ENCODE measurements at regions not wholly inside any gene's neighbourhood (a gene's known extent, or its start where the extent isn't known, plus 50 kb on each side); places are given as distances from the start of the nearest gene placed in this dataset.

DNA sequence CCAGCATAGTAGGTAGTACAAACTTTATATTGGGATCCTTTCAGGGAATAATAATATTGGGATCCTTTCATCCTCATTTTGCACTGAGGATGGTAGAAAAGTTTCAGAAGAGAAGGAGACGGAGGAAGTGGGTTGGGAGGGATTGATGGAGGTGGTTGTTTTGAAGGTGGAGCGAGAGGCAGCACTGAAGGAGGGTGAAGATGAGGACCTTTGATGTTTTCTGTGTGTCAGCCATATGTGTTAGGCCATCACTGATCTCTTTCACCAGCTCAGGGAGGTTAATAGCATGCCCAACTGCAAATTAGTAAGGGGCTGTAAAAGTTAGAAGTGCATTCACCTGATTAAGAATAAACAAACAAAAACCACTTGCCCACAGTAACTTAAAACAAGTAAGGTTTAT, 275.5 kb upstream of the B3GAT1 start:
- DNase-seq (ENCODE audit: low read depth): no peak

DNA sequence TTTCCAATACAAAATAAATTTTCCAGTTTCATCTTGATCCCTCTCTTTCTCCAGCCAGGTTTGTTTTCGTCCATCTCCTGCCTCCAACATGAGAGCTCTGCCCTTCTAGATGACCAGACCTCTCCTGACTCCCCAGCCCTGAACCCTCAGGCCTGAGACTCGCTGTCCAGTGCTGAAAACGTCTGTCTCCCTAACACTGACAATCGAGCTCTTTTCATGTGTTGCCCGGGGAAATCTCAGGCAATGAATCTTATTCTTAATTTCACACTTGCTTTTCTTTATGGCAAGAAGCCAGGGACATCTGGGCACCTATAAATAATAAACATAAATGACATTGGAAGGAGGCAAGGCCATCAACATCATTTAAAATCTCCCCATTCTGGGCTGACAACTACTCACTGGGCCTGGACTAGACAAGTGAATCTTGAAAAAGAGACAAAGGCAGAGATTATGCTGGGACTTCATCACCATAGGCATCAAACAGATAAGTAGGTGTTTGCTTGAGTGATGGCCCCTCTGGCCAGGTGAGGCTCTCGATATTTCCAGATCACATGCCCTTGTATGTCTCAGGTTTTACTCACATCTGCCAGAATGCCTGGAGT, 274.5 kb upstream of the B3GAT1 start:
- DNase-seq (ENCODE audit: low read depth): no peak

DNA sequence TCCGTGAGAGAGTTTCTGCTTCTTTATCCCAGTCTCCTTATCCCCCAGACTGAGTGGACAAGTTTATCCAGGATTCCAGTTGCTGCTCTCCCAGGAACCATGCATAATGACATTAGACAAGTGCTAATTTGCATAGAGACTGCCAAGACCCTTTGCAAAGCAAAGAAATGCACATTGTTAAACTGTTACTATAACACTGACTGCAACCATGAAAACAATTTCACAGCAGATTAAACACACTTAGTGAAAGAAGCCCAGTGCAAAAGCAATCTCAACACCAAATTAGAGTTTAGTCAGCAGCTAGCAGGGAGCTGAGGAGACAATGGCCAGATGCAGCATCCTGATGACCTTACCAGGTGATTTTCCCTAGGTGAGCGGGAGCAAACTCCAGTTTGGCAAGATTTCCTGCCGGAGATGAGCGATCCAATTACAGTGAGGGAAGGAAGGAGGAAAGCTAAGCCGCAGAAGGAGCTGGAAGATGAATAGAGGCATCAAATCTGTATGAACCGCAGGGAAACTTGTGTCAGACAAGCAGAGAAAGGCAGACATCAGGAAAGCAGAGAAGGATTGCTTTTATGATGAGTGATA, 273.8 kb upstream of the B3GAT1 start:
- no peak for DNase-seq (ENCODE audit: low read depth)

DNA sequence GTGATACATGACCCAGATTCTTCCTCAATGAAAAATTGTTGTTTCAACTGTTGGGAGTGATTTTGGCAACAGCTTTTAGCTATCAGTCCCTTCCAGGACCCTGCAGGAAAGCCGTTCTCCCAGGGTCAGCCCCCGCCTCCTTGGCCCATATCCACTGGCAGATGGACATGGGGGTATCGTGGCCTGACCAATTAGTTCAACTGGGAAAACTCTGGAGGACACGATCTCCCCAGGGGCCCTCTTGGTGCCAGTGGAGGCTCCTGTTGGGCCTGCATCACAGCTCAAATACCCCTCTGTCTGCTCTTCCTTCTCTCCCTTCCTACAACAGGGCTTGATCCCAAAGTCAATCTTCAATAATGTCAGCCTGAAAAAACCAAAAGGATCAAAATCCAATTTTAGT, 272.5 kb upstream of the B3GAT1 start:
- DNase-seq (ENCODE audit: low read depth): no peak

DNA sequence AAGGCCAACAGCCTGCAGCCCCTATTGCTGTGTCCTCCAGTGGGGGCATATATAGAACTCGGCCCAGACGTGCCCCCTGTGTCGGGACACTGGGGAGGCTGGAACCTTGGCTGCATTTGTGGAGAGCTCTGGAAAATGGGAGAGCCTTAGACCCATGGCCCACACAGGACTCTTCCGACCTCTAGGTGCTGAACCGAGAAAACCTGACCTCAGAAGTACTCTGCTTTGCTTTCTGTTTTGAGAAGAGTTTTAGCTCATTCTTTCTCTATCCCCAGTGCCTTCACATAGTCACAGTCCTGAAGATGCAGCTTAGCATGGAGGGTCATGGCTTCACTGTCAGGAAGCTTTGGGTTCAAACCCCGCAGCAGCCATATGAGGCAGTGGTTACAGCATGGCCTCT, 271.8 kb upstream of the B3GAT1 start:
- DNase-seq (ENCODE audit: low read depth): no peak

DNA sequence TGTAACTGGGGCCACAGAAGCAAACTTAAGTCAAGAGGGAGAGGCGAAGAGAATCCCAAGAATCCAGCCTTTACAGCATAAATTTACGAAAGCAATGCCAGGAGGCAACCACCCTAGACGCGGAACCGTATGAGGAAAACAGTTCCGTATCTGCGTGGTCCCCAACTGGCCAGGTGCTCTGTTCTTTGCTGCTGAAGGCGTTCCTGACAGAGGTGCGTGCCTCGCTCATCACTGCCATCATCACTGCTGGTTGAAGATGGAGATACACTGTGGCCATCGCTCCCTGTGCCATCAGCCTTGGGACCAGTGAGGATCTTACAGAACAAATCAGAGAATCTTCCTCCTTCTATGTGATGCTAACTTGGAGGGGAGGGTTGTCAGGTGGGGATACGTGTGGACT, 270.5 kb upstream of the B3GAT1 start:
- DNase-seq (ENCODE audit: low read depth): no peak

DNA sequence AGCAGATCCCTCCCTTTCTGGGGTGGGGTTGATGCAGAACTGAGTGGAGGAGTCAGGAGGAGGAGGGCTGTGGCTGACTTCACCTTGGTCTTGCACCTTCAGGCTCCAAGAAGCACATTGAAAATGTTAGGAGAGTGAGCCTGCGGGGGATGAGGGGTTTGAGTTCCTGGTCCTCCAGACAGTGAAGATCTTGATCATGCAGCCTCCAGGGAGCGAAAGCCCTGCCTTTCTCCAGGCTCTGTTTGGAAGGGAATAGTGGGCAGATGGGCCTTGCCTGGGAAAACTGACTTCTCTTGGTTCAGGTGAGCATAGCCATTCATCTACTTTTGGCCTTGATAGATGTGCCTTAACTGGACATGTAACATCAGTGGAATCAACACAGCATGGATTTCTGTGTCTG, 267.6 kb upstream of the B3GAT1 start:
- no peak for DNase-seq (ENCODE audit: low read depth)

DNA sequence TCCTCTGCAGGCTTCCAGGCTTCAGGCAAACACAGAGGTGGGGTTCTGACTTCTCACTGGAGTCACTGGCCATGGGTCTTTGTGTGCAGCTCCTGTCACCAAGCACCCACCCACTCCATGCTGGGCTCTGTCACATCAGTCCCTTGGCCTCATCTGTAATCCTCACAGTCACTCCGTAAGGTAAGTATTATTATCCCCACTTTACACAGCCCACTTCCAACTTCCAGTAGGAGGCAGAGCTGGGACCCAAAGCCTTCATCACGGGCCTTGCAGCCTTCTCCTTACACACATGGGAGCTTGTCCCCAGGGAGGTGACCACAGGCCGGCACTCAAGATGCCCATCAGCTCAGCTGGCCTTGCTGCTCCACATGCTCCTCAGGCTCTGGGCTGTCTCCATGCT, 266.7 kb upstream of the B3GAT1 start:
- no peak for DNase-seq (ENCODE audit: low read depth)

DNA sequence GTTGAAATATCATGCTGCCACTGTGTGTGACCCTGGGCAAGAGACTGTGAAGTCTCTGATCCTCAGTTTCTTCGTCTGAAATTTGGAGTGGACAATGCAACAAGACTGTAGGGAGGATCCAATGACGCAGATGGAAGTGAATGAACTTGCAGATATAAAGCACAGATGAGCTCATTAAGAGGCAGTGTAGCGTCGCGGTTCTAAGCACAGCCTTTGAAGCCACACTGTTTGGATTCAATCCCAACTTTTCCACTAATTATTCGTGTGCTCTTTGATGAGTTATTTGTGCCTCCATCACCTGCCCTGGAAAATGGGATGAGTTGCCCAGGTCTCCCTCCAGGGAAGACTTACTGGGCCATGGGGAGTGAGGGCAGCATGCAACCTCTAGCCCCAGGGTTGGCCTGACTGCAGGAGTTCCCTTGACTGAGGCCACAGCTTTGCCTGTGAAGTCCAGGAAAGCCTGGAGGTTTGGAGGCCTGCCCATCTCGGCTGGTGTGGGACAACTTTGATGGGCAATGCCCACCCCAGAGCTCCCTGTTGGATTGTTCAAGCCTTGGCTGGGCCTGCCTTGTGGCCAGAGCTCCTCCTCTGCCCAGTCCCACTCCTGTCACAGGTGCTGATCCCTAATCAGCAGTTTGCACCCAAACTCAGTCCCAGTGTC, 266.0 kb upstream of the B3GAT1 start:
- DNase-seq (ENCODE audit: low read depth): no peak

DNA sequence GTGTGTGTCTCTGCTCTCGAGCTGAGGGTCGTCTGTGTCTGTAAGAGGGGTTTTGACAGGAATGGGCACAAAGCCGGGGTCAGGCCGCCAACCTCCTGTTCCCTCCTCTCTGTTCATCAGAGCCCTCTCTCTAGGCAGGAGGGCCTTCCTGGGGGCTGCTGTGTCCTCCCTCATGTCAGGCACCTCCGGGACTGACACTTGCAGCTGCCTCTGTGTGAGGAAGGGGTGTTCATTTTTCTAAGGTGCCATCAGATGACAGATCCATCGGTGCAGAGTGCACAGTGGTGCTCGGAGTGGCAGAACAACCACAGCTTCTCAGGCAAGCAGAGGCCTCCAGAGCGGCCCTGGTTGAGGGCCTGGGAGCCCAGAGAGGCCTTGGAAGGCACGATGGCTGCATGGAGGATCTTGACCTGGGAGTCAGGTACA, 265.4 kb upstream of the B3GAT1 start:
- DNase-seq (ENCODE audit: low read depth): no peak

DNA sequence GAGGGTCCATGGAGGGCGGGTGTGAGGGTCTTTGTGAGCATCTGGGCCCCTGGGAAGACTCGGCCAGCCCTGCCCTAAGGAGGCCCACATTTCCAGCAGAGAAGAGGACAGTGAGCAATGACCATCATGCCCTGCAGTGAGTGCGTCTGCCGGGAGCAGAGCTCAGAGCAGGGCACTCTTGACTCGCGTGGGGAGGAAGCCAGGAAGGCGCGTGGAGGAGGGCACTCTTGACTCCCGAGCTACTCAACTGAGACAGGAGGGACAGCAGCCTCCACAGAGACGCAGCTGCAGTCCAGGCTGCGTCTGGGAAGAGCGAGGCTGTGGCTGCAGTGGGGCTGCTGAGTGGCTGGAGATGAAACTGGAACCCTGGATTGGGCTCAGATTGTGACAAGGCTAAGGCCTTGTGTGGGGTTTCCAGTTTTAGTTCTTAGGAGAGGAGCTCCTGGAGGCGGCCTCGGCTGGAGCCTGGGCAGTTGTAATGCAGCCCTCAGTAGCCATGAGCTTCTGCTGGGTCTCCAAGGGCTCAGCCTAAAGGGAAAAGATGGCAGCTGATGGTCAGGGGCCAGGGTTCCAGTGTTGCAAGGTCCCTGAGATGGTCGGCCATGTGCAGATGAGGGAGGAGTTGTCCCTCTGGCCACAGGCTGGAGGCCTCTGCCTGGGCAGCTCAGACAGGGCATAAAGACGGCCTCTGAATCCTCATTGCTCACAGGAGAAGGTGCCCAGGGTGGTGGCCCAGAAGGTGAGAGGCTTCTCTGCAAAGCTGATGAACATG, 264.7 kb upstream of the B3GAT1 start:
- no peak for DNase-seq (ENCODE audit: low read depth)

DNA sequence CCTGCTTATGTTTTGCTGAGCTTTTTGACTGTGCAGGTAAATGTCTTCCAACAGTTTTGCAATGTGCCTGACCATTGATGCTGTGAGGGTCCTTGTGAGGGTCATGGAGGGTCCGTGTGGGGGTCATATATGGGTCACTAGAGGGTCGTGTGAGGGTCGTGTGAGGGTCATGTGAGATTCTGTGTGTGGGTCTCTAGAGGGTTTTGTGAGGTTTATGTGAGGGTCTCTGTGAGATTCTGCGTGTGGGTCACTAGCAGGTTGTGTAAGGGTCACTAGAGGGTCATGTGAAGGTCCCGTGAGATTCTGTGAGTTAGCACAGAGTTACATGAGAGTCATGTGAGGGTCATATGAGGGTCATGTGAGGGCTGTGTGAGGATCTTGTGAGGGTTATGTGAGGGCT, 263.9 kb upstream of the B3GAT1 start:
- no peak for DNase-seq (ENCODE audit: low read depth)

DNA sequence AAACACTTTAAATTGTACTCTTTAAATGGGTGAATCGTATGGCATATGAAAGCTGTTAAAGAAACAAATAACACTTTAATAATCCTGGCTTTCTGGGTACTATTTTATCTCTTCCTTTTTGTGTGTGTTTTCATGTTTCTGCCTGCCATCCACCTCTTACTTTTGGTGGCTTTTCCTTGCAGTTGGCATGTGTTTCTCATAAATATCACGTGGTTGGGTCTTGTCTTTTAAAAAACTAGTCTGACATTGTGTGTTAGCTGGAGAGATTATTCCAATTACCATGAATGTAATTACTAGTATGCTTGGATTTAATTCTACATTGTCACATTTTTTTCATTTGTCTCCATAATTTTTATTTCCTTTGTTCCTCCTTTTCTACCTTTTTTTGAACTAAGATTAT, 262.9 kb upstream of the B3GAT1 start:
- no peak for DNase-seq (ENCODE audit: low read depth)

DNA sequence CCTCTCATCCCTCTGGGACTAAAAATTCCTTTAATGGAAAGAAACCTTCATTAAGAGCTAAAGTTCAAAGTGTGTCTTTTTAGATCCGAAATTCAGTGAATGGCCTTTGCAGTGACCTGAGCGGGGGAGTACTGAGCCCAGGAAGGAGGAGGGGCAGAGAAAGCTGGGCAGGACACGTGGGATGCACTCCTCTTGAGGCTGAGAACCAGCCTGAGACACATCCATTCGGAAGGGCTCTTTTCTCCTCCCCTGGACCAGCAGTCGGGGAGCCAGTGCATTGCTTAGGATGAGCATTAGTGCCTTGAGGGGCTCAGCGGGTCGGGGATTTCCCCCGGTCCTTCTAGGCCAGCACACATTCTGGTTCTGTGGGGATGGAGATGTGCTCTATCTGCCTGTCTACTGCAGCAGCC, 258.9 kb upstream of the B3GAT1 start:
- no peak for DNase-seq (ENCODE audit: low read depth)

DNA sequence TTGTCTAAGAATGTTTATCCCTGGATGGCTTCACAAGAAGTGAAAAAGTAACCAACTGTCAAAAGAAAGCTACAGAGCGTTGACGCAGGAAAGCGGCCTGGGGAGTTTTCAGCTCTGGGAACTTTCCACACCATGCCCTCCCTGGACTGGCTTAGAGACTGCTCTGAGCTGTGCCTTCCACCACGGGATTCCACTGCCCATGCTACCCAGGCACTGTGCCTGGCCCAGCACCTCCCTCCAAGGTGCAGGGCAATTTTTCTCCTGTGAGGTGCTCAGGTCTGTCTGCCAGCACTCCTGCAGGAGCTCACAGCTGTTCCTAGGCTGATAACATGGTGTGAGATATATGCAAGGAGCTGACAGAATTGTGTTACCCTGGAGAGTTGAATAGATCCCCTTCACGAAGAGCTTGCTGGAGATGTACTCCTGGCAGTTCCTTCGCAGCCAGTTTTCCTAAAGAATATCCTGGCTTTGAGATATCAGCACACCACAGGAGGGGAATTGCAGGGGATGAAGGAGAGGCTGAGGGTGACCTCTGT, 258.3 kb upstream of the B3GAT1 start:
- no peak for DNase-seq (ENCODE audit: low read depth)

DNA sequence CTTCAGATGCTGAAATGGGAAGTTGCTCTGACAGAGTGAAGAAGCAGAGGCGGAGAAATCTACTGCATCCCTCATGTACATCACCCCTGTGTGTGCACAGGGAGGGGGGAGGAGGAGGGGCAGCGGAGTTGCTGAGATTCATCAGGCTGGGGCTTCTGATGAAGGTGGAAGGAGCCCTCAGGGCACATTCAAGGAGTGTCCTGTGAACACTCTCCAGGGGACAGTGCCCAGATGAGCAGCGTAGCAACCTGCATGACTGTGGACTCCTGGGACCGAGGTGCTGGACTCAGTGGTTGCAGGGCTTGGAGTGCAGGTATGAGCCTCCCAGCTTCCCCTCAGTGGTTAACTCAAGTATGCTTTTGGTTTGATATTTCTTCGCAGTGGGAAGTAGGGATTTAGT, 257.8 kb upstream of the B3GAT1 start:
- DNase-seq (ENCODE audit: low read depth): no peak

DNA sequence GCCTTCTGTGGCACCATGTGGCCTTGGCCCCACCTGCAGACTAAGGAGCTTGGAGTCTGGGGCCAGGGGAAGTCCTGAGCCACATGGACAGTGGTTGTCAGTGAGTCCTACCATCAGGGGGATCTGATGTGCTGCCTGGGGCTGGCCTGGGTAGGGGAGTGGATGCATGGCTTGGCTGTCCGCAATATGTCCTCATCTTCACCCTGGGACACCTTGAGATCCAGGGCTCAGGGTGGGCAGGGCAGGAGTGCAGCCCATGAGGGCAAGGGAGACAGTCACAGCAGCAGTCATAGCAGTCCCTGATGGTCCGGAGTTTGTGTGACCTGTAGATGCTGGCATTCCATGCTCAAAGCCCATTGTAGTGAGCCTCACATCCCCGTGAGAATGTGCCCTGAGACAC, 256.8 kb upstream of the B3GAT1 start:
- DNase-seq (ENCODE audit: low read depth): no peak

DNA sequence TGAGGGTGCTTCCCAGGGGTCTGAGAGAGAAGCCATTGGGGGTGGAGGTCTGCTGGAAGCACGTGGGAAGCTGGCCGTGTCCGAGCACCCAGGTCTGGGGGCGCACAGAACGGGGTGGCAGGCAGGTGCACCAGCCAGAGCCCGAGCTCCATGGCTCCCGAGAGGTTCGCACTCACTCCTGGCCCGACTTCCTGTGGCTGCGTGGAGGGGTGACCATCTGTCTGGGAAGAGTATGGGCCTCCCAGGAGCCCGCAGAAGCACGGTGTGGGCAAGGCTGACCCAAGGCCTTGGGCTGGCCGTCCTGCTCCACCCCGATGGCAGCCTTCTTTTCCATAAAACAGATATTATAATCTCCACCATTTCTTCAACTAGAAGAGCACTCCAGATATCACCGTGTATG, 256.0 kb upstream of the B3GAT1 start:
- no peak for DNase-seq (ENCODE audit: low read depth)

DNA sequence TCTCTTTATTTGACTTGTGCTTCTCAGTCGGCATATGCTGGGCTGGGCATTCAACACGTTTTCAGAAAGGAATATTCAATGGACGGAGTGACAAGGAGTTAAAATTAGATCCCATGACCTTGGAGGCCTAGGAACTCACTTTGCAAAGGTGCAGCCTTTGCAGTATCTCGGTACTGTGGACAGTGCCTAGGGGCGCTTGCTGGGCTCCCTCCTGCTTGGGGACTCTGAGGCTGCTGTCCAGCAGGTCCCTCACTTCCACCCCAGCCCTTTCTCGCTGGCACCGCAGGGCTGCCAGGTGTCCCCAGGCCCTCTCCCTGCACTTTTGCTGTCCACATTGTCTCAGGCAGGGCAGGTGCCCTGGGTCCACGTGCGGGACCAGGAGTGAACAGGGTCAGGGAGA, 255.5 kb upstream of the B3GAT1 start:
- DNase-seq (ENCODE audit: low read depth): no peak

DNA sequence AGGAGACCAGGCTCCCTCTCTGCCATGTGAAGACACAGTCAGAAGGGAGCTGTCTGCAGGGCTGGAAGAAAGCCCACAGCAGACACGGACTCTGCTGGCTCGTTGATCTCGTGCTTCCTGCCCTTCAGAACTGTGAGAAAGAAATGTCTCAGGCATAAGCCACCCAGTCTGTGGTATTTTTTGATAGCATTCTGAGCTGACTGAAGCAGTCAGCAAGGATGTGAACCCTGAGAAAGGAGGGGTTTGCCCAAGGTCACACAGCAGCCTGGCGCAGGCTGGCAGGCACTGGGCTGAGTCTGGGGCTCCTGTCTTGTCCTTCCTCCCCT, 255.1 kb upstream of the B3GAT1 start:
- no peak for DNase-seq (ENCODE audit: low read depth)

DNA sequence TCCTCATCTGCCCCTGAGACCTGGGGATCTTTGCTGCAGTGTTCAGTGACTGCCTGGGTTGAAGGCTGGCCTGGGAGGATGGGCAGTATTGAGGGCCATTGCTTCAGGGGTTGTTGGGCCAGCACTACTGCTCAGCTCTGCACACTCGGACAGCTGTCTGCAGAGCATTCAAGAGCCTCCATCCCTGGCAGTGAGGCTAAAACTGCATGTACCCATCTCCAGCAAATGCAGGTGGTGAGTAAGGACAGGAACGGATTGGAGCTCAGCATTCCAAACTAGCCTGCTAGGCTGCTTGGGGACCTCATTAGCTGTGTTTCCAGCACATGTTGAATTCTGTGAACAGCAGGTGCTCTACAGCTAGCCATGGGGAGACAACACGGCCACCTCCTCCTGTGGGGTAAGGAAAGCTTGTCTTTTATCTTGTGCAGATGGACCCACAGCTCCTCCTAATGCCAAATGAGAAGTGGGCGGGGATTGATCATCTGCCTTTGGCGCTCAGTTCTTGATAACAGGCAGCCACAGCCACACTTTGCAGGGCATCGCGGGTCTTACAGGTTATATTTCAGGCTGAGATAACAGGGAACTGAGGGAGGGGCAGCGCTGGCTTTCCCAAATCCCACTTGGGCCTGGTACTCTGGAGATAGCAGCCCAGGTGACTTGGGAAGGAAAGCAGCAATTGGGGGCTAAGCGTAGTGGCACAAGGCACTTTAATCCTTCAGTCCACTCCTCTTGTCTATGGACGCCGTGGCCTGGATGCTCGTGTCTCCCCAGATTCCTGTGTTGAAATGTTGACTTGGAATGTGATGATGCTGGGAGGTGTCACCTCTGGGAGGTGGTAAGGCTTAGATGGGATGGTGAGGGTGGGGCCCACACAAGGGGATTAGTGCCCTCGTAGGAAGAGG, 254.5 kb upstream of the B3GAT1 start:
- DNase-seq (ENCODE audit: low read depth): no peak
